ENCODE measurements at regions not wholly inside any gene's neighbourhood (a gene's known extent, or its start where the extent isn't known, plus 50 kb on each side); places are given as distances from the start of the nearest gene placed in this dataset.

GRCh38 chr5:33238826-33239695, 201.7 kb upstream of the TARS1 start:
- no peak for ATAC-seq
- Histone ChIP-seq H3K9me3 (no peaks in the 10 kb centered on the region), H3K4me1 (no peaks in the 10 kb centered on the region), H3K27ac (no peak overlapping the region), H3K36me3 (ENCODE audit: insufficient read depth in 1 of 2, low read depth in 1 of 2) (no peaks in the 10 kb centered on the region), H3K4me3 (no peak overlapping the region), H3K27me3 (ENCODE audit: insufficient read depth in 3 of 3, low read length in 2 of 3) (no peaks in the 10 kb centered on the region)
- intact Hi-C loops (cut with DNase I) = no loop called here
- no peak for TF ChIP-seq CTCF (IDR thresholded peaks at IDR 0.05)
- 46 to 65% (median 49%) methylated on average over 3 of the region's 3 CpGs for WGBS, 3 donors
- DNase-seq = no peak

- H3K9me3 ChIP-seq = no peaks in the 10 kb centered on the region
- intact Hi-C loops (cut with DNase I) = no loop called here
- H3K4me3 ChIP-seq = no peak overlapping the region
- H3K27ac ChIP-seq = peak overlapping the region; percentile 19
- no peaks in the 10 kb centered on the region for H3K4me1 ChIP-seq
- TF ChIP-seq CTCF (IDR thresholded peaks at IDR 0.05) = no peak
- H3K27me3 ChIP-seq (ENCODE audit: insufficient read depth in 3 of 3, low read length in 2 of 3) = no peaks in the 10 kb centered on the region
- H3K36me3 ChIP-seq (ENCODE audit: insufficient read depth in 1 of 2, low read depth in 1 of 2) = no peaks in the 10 kb centered on the region
- DNase-seq (no peak), ATAC-seq (peak in 1 of 4 donors; percentile 36)
- 49 to 58% (median 50%) methylated on average over 6 of the region's 6 CpGs for WGBS, 3 donors
These were observed 200.2 kb upstream of the TARS1 start for GRCh38 chr5:33240558-33240957.

- no peak for ATAC-seq
- 52 to 63% (median 58%) methylated on average over 4 of the region's 4 CpGs for WGBS, 3 donors
- TF ChIP-seq CTCF (IDR thresholded peaks at IDR 0.05) = no peak
- Histone ChIP-seq H3K4me1 (no peaks in the 10 kb centered on the region), H3K9me3 (no peaks in the 10 kb centered on the region), H3K27ac (no peak overlapping the region), H3K36me3 (ENCODE audit: insufficient read depth in 1 of 2, low read depth in 1 of 2) (no peaks in the 10 kb centered on the region), H3K27me3 (ENCODE audit: insufficient read depth in 3 of 3, low read length in 2 of 3) (no peaks in the 10 kb centered on the region), H3K4me3 (no peak overlapping the region)
- intact Hi-C loops (cut with DNase I) = no loop called here
- DNase-seq = no peak
These were observed 199.0 kb upstream of the TARS1 start for GRCh38 chr5:33241802-33242201.

GRCh38 chr5:33242277-33242676, 198.5 kb upstream of the TARS1 start:
- no peak overlapping the region for H3K27ac ChIP-seq
- H3K9me3 ChIP-seq = no peaks in the 10 kb centered on the region
- no peak for ATAC-seq
- no peak for DNase-seq
- no peak for TF ChIP-seq CTCF (IDR thresholded peaks at IDR 0.05)
- H3K36me3 ChIP-seq (ENCODE audit: insufficient read depth in 1 of 2, low read depth in 1 of 2) = no peaks in the 10 kb centered on the region
- intact Hi-C loops (cut with DNase I) = no loop called here
- no peak overlapping the region for H3K4me3 ChIP-seq
- H3K4me1 ChIP-seq = no peaks in the 10 kb centered on the region
- 91 to 100% (median 93%) methylated on average over 2 of the region's 2 CpGs for whole genome bisulfite sequencing, 3 donors
- no peaks in the 10 kb centered on the region for H3K27me3 ChIP-seq (ENCODE audit: insufficient read depth in 3 of 3, low read length in 2 of 3)
